GM23338 (cell line): ENCODE measurements at regions not wholly inside any gene's neighbourhood (a gene's known extent, or its start where the extent isn't known, plus 50 kb on each side); places are given as distances from the start of the nearest gene placed in this dataset.
A peak's percentile ranks its signal among the peaks of the same experiment; 100 is the strongest.

Source experiments
- ATAC-seq: fragments of 200-7000 bp; cut with Tn5 transposase; 3 replicates; pipeline ENCODE4 v1.9.1; 2020
- DNase-seq: peaks from one replicate; pipeline ENCODE4 v3.0.0-alpha.2; 2015; ENCODE audit warnings: low spot score
- H2AFZ ChIP-seq: fragments of 200-600 bp; sonication (generic); 2 replicates; pipeline ENCODE4 v1.8.0; 2016; ENCODE audit warnings: antibody characterized with exemption, mild to moderate bottlenecking, moderate library complexity
- H3F3A ChIP-seq: fragments of 200-600 bp; sonication (generic); replicated peaks from 2 replicates; pipeline ENCODE4 v1.8.0; 2017; ENCODE audit warnings: antibody characterized with exemption, mixed run types, low read depth
- H3K27ac ChIP-seq: fragments of 200-600 bp; sonication (generic); 2 replicates; pipeline ENCODE4 v1.6.1; 2016; ENCODE audit warnings: low read depth
- H3K27me3 ChIP-seq: fragments of 200-600 bp; sonication (generic); 2 replicates; pipeline ENCODE4 v1.8.0; 2016; ENCODE audit warnings: mild to moderate bottlenecking, mixed run types, moderate library complexity; ENCODE audit not compliant: insufficient read depth
- H3K36me3 ChIP-seq: fragments of 200-600 bp; sonication (generic); 2 replicates; pipeline ENCODE4 v1.8.0; 2016; ENCODE audit warnings: mild to moderate bottlenecking; ENCODE audit not compliant: insufficient read depth
- H3K4me1 ChIP-seq: fragments of 200-600 bp; sonication (generic); 2 replicates; pipeline ENCODE4 v1.8.0; 2016; ENCODE audit warnings: mild to moderate bottlenecking, moderate library complexity; ENCODE audit not compliant: insufficient read depth
- H3K4me2 ChIP-seq: fragments of 200-600 bp; sonication (generic); 2 replicates; pipeline ENCODE4 v1.7.1; 2017; ENCODE audit warnings: mixed run types
- H3K4me3 ChIP-seq: fragments of 200-600 bp; sonication (generic); 2 replicates; pipeline ENCODE4 v1.6.1; 2016; ENCODE audit warnings: mixed run types
- H3K79me2 ChIP-seq: fragments of 200-600 bp; sonication (generic); replicated peaks from 2 replicates; pipeline ENCODE4 v1.8.0; 2017; ENCODE audit warnings: mild to moderate bottlenecking; ENCODE audit not compliant: insufficient read depth
- H3K9me2 ChIP-seq: fragments of 200-600 bp; sonication (generic); 2 replicates; pipeline ENCODE4 v1.8.0; 2017; ENCODE audit not compliant: insufficient read depth
- H4K20me1 ChIP-seq: fragments of 200-600 bp; sonication (generic); replicated peaks from 2 replicates; pipeline ENCODE4 v1.8.0; 2017; ENCODE audit warnings: mild to moderate bottlenecking; ENCODE audit not compliant: insufficient read depth
- H3K27ac Mint-ChIP-seq: 2 replicates; pipeline ENCODE4 v1.8.0; 2020; ENCODE audit warnings: inconsistent platforms, mild to moderate bottlenecking, moderate library complexity, mixed read lengths
- H3K27me3 Mint-ChIP-seq: 3 replicates; pipeline ENCODE4 v1.8.0; 2022; ENCODE audit warnings: low read depth, mild to moderate bottlenecking, moderate library complexity, mixed read lengths, inconsistent platforms; ENCODE audit not compliant: insufficient read depth, poor library complexity
- H3K36me3 Mint-ChIP-seq: 3 replicates; pipeline ENCODE4 v1.8.0; 2021; ENCODE audit warnings: low read depth, mild to moderate bottlenecking, inconsistent platforms, moderate library complexity, mixed read lengths
- H3K4me1 Mint-ChIP-seq: 3 replicates; pipeline ENCODE4 v1.8.0; 2020; ENCODE audit warnings: mild to moderate bottlenecking, inconsistent platforms, mixed read lengths
- H3K4me3 Mint-ChIP-seq: 3 replicates; pipeline ENCODE4 v1.8.0; 2021; ENCODE audit warnings: moderate library complexity, mild to moderate bottlenecking, inconsistent platforms, mixed read lengths
- H3K9me3 Mint-ChIP-seq: 3 replicates; pipeline ENCODE4 v1.8.0; 2020; ENCODE audit warnings: moderate library complexity, mild to moderate bottlenecking, inconsistent platforms, mixed read lengths
- CTCF ChIP-seq, 2 experiments: fragments of 200-600 bp in 1 of 2; sonication (generic) in 1 of 2; conservative IDR thresholded peaks; 2 replicates each; pipeline versions ENCODE4 v1.5.1 to v1.6.1; 2016 to 2017; ENCODE audit warnings: antibody characterized with exemption in 2 of 2, low read depth in 2 of 2, mild to moderate bottlenecking in 2 of 2, moderate library complexity in 1 of 2
- EZH2 ChIP-seq: fragments of 200-600 bp; sonication (generic); IDR thresholded peaks from one replicate; pipeline ENCODE4 v1.8.0; 2017; ENCODE audit warnings: antibody characterized with exemption, mild to moderate bottlenecking, low read depth; ENCODE audit not compliant: unreplicated experiment
- EZH2phosphoT487 ChIP-seq: fragments of 200-600 bp; sonication (generic); IDR thresholded peaks from one replicate; pipeline ENCODE4 v1.8.1; 2018; ENCODE audit warnings: antibody characterized with exemption; ENCODE audit not compliant: unreplicated experiment
- NANOG ChIP-seq: IDR thresholded peaks from 2 replicates; pipeline ENCODE4 v1.6.1; 2016; ENCODE audit warnings: antibody characterized with exemption, borderline replicate concordance
- POLR2AphosphoS5 ChIP-seq: IDR thresholded peaks from 2 replicates; pipeline ENCODE4 v1.6.1; 2016; ENCODE audit warnings: antibody characterized with exemption, low read depth
- REST ChIP-seq: IDR thresholded peaks from one replicate; pipeline ENCODE4 v1.6.1; 2018; ENCODE audit warnings: antibody characterized with exemption; ENCODE audit not compliant: unreplicated experiment
- STAT1 ChIP-seq: IDR thresholded peaks from one replicate; pipeline ENCODE4 v1.6.1; 2016; ENCODE audit warnings: antibody characterized with exemption; ENCODE audit not compliant: unreplicated experiment
- ZNF114 ChIP-seq: fragments of 250-450 bp; sonication (Bioruptor Pico); IDR thresholded peaks from 2 replicates; pipeline ENCODE4 v1.5.0; 2020; ENCODE audit warnings: mild to moderate bottlenecking, moderate library complexity
- ZNF331 ChIP-seq: fragments of 250-450 bp; sonication (Bioruptor Pico); IDR thresholded peaks from 2 replicates; pipeline ENCODE4 v1.5.0; 2020; ENCODE audit warnings: low read depth, mild to moderate bottlenecking, moderate library complexity
- ZNF462 ChIP-seq: fragments of 250-450 bp; sonication (Bioruptor Pico); IDR thresholded peaks from 2 replicates; pipeline ENCODE4 v1.5.0; 2020; ENCODE audit warnings: mild to moderate bottlenecking, moderate library complexity

- H3K27me3 ChIP-seq = no peaks in the 10 kb centered on the region
- H3K9me2 ChIP-seq = peaks cover 3% of the 10 kb centered on the region; the same call in 1 of the 2 replicates
- Mint-ChIP-seq H3K27me3 (no peaks in the 10 kb centered on the region), H3K36me3 (peaks cover 5% of the 10 kb centered on the region; the same call in 2 of the 3 replicates), H3K9me3 (peaks cover 8% of the 10 kb centered on the region), H3K4me1 (no peaks in the 10 kb centered on the region), H3K4me3 (no peak overlapping the region), H3K27ac (peak overlapping the region; percentile 43; the same call in 1 of the 2 replicates)
- H3K4me3 ChIP-seq = no peak overlapping the region
- no peak overlapping the region for H2AFZ ChIP-seq
- H4K20me1 ChIP-seq = no peaks in the 10 kb centered on the region
- no peaks in the 10 kb centered on the region for H3K36me3 ChIP-seq
- ATAC-seq (no peak), DNase-seq (no peak)
- H3K27ac ChIP-seq = no peak overlapping the region
- TF ChIP-seq ZNF462 (CRISPR knock-in tag) (no peak), ZNF331 (CRISPR knock-in tag) (no peak), CTCF (conservative IDR thresholded peaks at IDR 0.05; ENCODE audit: low read depth in 2 of 2) (no peak), ZNF114 (CRISPR knock-in tag) (no peak), EZH2 (no peak), REST (no peak), NANOG (no peak), EZH2phosphoT487 (no peak), STAT1 (no peak), POLR2AphosphoS5 (no peak)
- H3K4me1 ChIP-seq = no peaks in the 10 kb centered on the region
- no peak overlapping the region for H3K4me2 ChIP-seq
- H3F3A ChIP-seq = no peaks in the 10 kb centered on the region
- no peaks in the 10 kb centered on the region for H3K79me2 ChIP-seq
Observed at GRCh38 chr1:186753241-186753640, 73.0 kb upstream of the PTGS2 start.
